ENCODE measurements at regions not wholly inside any gene's neighbourhood (a gene's known extent, or its start where the extent isn't known, plus 50 kb on each side); places are given as distances from the start of the nearest gene placed in this dataset.

DNA sequence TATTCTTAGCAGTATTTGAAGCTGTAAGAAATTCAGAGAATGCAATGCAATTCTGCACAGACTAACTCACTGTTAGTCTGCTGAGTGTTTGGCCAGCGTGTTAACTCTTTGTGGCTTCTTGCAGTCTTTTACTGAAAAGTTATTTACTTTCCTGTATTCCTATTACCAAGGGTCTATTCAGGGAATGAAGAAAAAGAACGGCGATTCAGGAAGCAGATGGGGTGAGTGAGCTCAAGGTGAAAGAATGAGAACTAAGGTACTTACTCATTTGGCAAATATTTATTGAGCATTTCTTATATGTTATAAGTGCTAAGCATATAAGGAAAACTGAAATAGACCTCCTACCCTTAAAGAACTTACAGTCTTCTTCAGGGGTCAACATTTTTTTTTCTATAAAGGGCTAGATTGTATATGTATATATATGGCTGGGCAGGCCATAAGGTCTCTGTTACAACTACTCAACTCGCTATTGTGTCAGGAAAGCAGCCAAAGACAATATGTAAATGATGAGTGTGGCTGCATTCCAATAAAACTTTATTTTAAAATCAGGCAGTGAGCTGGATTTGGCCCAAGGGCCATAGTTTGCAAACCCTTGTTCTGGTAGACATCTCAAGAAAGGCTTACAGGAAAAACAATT lies 271.9 kb upstream of the GADL1 start:
- H3K4me3 ChIP-seq (replicated peaks in 1 of 2; ENCODE audit: low read depth in 2 of 2, low read length in 2 of 2): no peak overlapping the region
- DNase-seq (ENCODE audit: low read depth in 2 of 2): peak; percentile 90
- TF ChIP-seq, protein P1, sequence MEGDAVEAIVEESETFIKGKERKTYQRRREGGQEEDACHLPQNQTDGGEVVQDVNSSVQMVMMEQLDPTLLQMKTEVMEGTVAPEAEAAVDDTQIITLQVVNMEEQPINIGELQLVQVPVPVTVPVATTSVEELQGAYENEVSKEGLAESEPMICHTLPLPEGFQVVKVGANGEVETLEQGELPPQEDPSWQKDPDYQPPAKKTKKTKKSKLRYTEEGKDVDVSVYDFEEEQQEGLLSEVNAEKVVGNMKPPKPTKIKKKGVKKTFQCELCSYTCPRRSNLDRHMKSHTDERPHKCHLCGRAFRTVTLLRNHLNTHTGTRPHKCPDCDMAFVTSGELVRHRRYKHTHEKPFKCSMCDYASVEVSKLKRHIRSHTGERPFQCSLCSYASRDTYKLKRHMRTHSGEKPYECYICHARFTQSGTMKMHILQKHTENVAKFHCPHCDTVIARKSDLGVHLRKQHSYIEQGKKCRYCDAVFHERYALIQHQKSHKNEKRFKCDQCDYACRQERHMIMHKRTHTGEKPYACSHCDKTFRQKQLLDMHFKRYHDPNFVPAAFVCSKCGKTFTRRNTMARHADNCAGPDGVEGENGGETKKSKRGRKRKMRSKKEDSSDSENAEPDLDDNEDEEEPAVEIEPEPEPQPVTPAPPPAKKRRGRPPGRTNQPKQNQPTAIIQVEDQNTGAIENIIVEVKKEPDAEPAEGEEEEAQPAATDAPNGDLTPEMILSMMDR (IDR thresholded peaks at IDR 0.05; ENCODE audit: low read depth, low read length): no peak

DNA sequence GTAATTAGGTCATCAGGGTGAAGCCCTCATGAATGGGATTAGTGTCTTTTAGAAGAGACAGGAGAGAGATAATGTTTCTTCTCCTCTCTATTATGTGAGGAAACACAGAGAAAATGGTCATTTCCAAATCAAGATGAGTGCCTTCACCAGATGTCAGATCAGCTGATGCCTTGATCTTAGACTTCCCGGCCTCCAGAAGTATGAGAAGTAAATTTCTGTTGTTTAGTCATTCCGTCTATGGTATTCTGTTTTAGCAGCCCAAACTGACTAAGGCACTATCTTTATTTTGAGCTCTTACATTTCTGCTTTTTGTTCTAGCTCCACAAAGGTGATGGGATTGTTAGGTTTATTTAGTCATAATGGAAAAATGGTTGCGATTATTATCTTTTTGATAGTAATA lies 273.2 kb upstream of the GADL1 start:
- no peak overlapping the region for H3K4me3 ChIP-seq (replicated peaks in 1 of 2; ENCODE audit: low read depth in 2 of 2, low read length in 2 of 2)
- TF ChIP-seq, protein P1 (IDR thresholded peaks at IDR 0.05; ENCODE audit: low read depth, low read length): no peak
- DNase-seq (ENCODE audit: low read depth in 2 of 2): peak in 1 of 2 donors; percentile 84

DNA sequence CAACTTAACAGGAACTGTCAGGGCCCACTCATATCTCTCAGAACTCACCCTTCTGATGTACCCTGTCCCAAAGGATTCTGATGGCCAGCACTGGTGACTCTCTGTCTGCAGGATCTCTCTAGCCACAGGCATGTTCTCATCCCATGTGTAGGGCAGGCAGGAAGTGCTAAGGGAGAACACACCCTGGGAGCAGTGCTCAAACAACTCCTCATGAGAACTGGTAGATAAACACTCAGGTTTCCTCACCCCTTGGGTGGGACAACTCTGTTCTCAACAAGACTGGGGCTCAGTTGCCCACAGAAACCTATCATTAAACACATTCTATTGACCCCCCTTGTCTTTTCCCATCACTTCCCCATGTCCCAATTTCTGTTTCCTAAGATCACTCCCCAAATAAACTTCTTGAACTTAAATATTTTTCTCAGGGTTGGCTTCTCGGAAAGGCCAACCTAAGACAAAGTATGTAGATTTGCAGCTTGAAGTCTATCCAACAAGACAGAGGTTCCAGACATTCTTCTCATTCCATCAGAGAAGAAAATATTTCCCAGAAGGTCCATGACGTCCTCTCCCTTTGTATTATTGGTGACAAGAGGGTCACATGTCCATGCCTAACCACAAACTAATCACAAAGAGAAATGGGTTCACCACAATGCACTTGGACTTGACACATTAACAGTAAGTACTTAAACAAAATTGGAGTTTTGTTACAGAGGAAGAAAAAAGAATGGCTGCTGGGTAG lies 276.6 kb upstream of the GADL1 start:
- DNase-seq (ENCODE audit: low read depth in 2 of 2): peak; percentile 97
- no peak overlapping the region for H3K4me3 ChIP-seq (replicated peaks in 1 of 2; ENCODE audit: low read depth in 2 of 2, low read length in 2 of 2)
- TF ChIP-seq, protein P1 (IDR thresholded peaks at IDR 0.05; ENCODE audit: low read depth, low read length): no peak

DNA sequence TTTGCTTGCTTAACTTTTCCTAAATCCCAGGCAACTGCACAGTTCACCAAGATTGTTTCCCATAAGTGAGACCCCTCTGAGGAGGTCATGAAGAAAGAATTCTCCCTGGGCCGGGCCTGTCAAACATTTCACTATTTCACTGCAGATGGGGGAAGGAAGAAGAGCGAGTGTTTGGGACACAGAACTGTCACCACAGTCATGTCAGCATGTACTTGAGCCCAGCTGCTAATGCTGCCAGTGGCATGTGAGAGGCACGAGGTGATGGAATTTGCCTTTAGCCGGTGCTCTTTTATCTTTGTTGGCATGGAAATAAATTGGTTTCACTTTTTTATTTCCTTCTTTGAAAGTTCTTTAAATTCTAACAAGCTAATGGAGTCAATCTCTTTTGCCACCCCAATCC lies 277.9 kb upstream of the GADL1 start:
- no peak overlapping the region for H3K4me3 ChIP-seq (replicated peaks in 1 of 2; ENCODE audit: low read depth in 2 of 2, low read length in 2 of 2)
- peak in 1 of 2 donors; percentile 38 for DNase-seq (ENCODE audit: low read depth in 2 of 2)
- TF ChIP-seq, protein P1 (IDR thresholded peaks at IDR 0.05; ENCODE audit: low read depth, low read length): no peak

DNA sequence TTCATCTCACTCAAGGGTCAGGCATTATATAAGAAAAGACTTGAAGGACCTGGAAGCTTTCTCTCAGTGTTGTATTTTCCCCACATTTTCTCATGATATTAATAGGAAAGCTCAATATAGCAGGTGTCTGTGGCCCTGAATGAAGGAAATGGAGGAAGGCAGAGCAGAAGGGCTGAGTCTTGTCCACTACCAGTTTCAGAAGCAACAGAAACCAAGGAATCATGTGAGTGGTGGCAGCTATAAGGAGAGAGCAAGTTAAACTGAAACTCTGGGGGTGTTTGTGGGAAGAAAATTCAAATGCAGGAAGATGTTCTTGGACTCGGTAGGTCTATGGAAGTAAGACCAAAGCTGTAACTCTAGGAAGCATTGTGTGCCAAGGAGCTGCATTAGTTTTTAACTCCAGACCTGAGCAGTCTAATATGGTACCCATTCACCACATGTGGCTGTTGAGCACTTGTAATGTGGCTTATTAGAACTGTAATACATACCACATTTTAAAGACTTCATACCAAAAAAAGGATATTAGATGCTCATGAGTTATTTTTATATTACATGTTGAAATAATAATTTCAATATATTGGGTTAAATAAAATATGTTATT lies 278.8 kb upstream of the GADL1 start:
- DNase-seq (ENCODE audit: low read depth in 2 of 2): no peak
- TF ChIP-seq, protein P1 (IDR thresholded peaks at IDR 0.05; ENCODE audit: low read depth, low read length): no peak
- H3K4me3 ChIP-seq (replicated peaks in 1 of 2; ENCODE audit: low read depth in 2 of 2, low read length in 2 of 2): no peak overlapping the region

DNA sequence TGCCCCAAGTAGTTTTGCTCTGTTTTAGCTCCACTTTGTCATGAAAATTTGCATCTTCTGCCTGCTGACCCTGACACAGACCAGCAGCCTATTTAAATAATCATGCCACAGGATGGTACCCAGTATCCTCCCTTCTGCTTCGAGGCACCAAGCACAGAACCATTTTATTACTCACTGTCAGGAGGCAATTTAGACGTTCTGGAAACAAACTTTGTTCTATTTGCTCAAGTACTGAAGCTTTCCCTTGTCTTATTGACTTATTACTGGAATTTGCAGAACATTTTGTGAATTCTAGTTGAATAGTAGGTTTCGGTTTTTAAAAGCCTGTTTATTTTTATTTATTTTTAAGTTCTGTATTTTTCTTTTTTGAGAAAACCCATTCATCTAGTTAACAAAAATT lies 279.6 kb upstream of the GADL1 start:
- no peak overlapping the region for H3K4me3 ChIP-seq (replicated peaks in 1 of 2; ENCODE audit: low read depth in 2 of 2, low read length in 2 of 2)
- TF ChIP-seq, protein P1 (IDR thresholded peaks at IDR 0.05; ENCODE audit: low read depth, low read length): no peak
- no peak for DNase-seq (ENCODE audit: low read depth in 2 of 2)

Measured in cardiac fibroblast (primary cell).